ENCODE measurements at regions not wholly inside any gene's neighbourhood (a gene's known extent, or its start where the extent isn't known, plus 50 kb on each side); places are given as distances from the start of the nearest gene placed in this dataset.

GRCh38 chr12:67388331-67389138 is 119.4 kb downstream of the CAND1 start:
- no peaks in the 10 kb centered on the region for H3K9me3 Mint-ChIP-seq
- H3K27me3 Mint-ChIP-seq (ENCODE audit: low read depth), result peaks cover 2% of the 10 kb centered on the region
- peak overlapping the region; percentile 56 for H3K27ac Mint-ChIP-seq
- H3K36me3 Mint-ChIP-seq, result no peaks in the 10 kb centered on the region
- no peak overlapping the region for H3K4me3 Mint-ChIP-seq
- H3K4me1 Mint-ChIP-seq, result peaks cover 36% of the 10 kb centered on the region
- TF ChIP-seq, protein P1, sequence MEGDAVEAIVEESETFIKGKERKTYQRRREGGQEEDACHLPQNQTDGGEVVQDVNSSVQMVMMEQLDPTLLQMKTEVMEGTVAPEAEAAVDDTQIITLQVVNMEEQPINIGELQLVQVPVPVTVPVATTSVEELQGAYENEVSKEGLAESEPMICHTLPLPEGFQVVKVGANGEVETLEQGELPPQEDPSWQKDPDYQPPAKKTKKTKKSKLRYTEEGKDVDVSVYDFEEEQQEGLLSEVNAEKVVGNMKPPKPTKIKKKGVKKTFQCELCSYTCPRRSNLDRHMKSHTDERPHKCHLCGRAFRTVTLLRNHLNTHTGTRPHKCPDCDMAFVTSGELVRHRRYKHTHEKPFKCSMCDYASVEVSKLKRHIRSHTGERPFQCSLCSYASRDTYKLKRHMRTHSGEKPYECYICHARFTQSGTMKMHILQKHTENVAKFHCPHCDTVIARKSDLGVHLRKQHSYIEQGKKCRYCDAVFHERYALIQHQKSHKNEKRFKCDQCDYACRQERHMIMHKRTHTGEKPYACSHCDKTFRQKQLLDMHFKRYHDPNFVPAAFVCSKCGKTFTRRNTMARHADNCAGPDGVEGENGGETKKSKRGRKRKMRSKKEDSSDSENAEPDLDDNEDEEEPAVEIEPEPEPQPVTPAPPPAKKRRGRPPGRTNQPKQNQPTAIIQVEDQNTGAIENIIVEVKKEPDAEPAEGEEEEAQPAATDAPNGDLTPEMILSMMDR (IDR thresholded peaks at IDR 0.05; ENCODE audit: unreplicated experiment), result peak; percentile 70
- no peak for DNase-seq (ENCODE audit: low spot score in 2 of 2, unreplicated experiment in 2 of 2)

DNA sequence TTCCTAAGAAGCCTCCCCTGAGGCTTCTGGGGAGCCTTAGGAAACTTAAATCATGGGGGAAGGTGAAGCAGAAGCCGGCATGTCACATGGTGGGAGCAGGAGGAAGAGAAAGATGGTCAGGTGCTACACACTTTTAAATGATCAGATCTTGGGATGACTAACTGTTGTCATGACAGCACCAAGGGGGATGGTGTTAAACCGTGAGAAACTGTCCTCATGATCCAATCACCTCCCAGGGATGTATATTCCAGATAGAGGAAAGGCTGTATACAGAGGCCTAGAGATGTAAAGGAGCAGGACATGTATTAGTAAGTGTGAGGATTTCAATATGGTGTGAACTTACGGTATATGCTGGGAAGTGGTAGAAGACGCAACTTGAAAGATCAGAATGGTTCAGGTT is 121.1 kb downstream of the CAND1 start:
- no peaks in the 10 kb centered on the region for H3K9me3 Mint-ChIP-seq
- no peaks in the 10 kb centered on the region for H3K36me3 Mint-ChIP-seq
- H3K4me3 Mint-ChIP-seq, result no peak overlapping the region
- TF ChIP-seq, protein P1 (IDR thresholded peaks at IDR 0.05; ENCODE audit: unreplicated experiment), result no peak
- peaks cover 47% of the 10 kb centered on the region for H3K4me1 Mint-ChIP-seq
- no peak overlapping the region for H3K27ac Mint-ChIP-seq
- DNase-seq (ENCODE audit: low spot score in 2 of 2, unreplicated experiment in 2 of 2), result no peak
- H3K27me3 Mint-ChIP-seq (ENCODE audit: low read depth), result peaks cover 2% of the 10 kb centered on the region

- Mint-ChIP-seq H3K27ac (no peak overlapping the region), H3K4me3 (no peak overlapping the region), H3K36me3 (no peaks in the 10 kb centered on the region), H3K4me1 (peaks cover 47% of the 10 kb centered on the region), H3K9me3 (no peaks in the 10 kb centered on the region), H3K27me3 (ENCODE audit: low read depth) (peaks cover 2% of the 10 kb centered on the region)
- DNase-seq (ENCODE audit: low spot score in 2 of 2, unreplicated experiment in 2 of 2), result no peak
- TF ChIP-seq, protein P1 (IDR thresholded peaks at IDR 0.05; ENCODE audit: unreplicated experiment), result no peak
Observed at GRCh38 chr12:67391034-67391433, 121.9 kb downstream of the CAND1 start.

DNA sequence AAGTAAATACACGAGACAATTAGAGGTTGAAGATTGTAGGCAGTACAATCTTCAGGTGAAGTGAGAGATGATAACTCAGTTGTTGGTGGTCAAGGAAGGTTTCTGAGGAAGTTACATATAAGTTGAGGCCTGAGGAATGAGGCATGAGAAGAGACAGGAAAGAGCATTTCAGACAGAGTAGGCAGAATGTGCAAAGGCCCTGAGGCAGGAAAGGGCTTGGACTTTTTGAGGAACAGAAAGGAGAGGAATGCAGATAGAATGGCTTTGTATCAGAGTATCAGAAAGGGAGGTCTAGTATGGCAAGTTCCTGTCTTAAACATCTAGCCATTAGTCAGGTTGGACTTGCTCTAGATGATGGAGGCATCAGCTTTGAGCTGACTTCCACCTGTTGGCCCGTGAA is 122.5 kb downstream of the CAND1 start:
- Mint-ChIP-seq H3K27me3 (ENCODE audit: low read depth) (peaks cover 2% of the 10 kb centered on the region), H3K4me1 (peaks cover 46% of the 10 kb centered on the region), H3K27ac (no peak overlapping the region), H3K4me3 (no peak overlapping the region), H3K9me3 (no peaks in the 10 kb centered on the region), H3K36me3 (no peaks in the 10 kb centered on the region)
- DNase-seq (ENCODE audit: low spot score in 2 of 2, unreplicated experiment in 2 of 2), result no peak
- TF ChIP-seq, protein P1 (IDR thresholded peaks at IDR 0.05; ENCODE audit: unreplicated experiment), result no peak

DNA sequence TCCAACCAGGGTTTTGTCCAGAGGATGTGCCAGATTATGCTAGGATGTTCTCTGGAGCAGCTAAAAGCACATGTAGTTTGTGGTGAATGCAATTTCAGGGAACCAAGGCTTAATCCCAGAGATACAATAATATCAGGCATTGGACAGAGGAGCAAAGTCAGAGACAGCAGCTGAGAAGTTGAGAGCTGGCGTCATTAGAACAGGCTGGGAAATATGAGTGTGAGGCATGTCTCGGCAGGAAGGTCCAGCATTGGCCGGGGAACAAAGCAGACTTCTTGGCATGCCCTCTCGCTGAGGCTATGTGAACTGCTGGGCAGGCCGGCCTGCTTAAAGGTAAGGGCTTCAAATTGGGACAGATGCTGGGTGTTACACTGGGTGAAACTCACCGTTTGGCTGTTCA is 125.4 kb downstream of the CAND1 start:
- no peaks in the 10 kb centered on the region for H3K9me3 Mint-ChIP-seq
- H3K4me1 Mint-ChIP-seq, result peaks cover 19% of the 10 kb centered on the region
- no peaks in the 10 kb centered on the region for H3K36me3 Mint-ChIP-seq
- DNase-seq (ENCODE audit: low spot score in 2 of 2, unreplicated experiment in 2 of 2), result no peak
- no peak overlapping the region for H3K4me3 Mint-ChIP-seq
- peak overlapping the region; percentile 7 for H3K27ac Mint-ChIP-seq
- H3K27me3 Mint-ChIP-seq (ENCODE audit: low read depth), result peaks cover 2% of the 10 kb centered on the region
- TF ChIP-seq, protein P1 (IDR thresholded peaks at IDR 0.05; ENCODE audit: unreplicated experiment), result no peak

All from mesothelial cell of epicardium (in vitro differentiated cells).